ENCODE measurements at regions not wholly inside any gene's neighbourhood (a gene's known extent, or its start where the extent isn't known, plus 50 kb on each side); places are given as distances from the start of the nearest gene placed in this dataset.
"Not testable (repeated sequence)": the region's sequence is repeated elsewhere in the genome, so short reads cannot be mapped to it uniquely, and the experiment has no call there.

DNA sequence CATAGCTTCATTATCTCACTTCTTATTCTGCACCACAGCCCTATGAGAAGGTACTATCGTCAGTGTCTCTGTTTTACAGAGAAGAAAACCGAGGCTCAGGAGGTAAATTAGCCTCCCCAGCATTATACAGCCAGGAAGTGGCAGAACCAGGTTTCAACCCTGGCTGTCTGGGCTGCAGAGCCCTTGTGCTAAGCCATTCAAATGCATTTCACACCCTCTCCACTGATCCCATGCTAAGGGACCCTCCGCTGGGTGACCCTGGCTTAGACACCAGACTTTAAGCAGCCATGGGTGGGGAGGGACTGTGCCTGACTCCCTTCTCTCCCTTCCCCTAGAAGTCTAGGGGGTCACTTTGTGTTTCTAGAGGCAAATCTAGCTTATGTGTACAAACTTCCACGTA is 87.5 kb downstream of the RRAGC start:
- TF ChIP-seq CTCF (IDR thresholded peaks at IDR 0.05): no peak
- TF ChIP-seq POLR2A (IDR thresholded peaks at IDR 0.05): no peak
- Histone ChIP-seq H3K27ac (no peak overlapping the region), H3K27me3 (no peaks in the 10 kb centered on the region), H3K4me1 (no peaks in the 10 kb centered on the region), H3K36me3 (no peaks in the 10 kb centered on the region), H3K4me3 (no peak overlapping the region), H3K9me3 (no peaks in the 10 kb centered on the region)
- no peak for DNase-seq

DNA sequence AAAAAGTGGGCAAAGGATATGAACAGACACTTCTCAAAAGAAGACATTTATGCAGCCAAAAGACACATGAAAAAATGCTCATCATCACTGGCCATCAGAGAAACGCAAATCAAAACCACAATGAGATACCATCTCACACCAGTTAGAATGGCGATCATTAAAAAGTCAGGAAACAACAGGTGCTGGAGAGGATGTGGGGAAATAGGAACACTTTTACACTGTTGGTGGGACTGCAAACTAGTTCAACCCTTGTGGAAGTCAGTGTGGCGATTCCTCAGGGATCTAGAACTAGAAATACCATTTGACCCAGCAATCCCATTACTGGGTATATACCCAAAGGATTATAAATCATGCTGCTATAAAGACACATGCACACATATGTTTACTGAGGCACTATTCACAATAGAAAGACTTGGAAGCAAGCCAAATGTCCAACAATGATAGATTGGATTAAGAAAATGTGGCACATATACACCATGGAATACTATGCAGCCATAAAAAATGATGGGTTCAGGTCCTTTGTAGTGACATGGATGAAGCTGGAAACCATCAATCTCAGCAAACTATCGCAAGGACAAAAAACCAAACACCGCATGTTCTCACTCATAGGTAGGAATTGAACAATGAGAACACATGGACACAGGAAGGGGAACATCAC is 88.9 kb downstream of the RRAGC start:
- not testable (repeated sequence) for H3K9me3 ChIP-seq, H3K27ac ChIP-seq, H3K36me3 ChIP-seq, H3K27me3 ChIP-seq, H3K4me1 ChIP-seq, DNase-seq, H3K4me3 ChIP-seq

GRCh38 chr1:38766125-38766524 is 93.4 kb downstream of the RRAGC start:
- Histone ChIP-seq H3K4me1 (no peaks in the 10 kb centered on the region), H3K4me3 (no peak overlapping the region), H3K27ac (no peak overlapping the region), H3K27me3 (no peaks in the 10 kb centered on the region), H3K36me3 (no peaks in the 10 kb centered on the region), H3K9me3 (no peaks in the 10 kb centered on the region)
- TF ChIP-seq CTCF (IDR thresholded peaks at IDR 0.05) (no peak), POLR2A (IDR thresholded peaks at IDR 0.05) (no peak)
- no peak for DNase-seq

- no peak for DNase-seq
- Histone ChIP-seq H3K9me3 (no peaks in the 10 kb centered on the region), H3K36me3 (no peaks in the 10 kb centered on the region), H3K4me3 (no peak overlapping the region), H3K4me1 (no peaks in the 10 kb centered on the region), H3K27ac (no peak overlapping the region), H3K27me3 (no peaks in the 10 kb centered on the region)
- TF ChIP-seq POLR2A (IDR thresholded peaks at IDR 0.05) (no peak), CTCF (IDR thresholded peaks at IDR 0.05) (no peak)
Measured at GRCh38 chr1:38763121-38763520, 96.5 kb downstream of the RRAGC start.

- Histone ChIP-seq H3K4me3 (no peak overlapping the region), H3K36me3 (no peaks in the 10 kb centered on the region), H3K27ac (no peak overlapping the region), H3K9me3 (no peaks in the 10 kb centered on the region), H3K4me1 (no peaks in the 10 kb centered on the region), H3K27me3 (no peaks in the 10 kb centered on the region)
- no peak for TF ChIP-seq CTCF (IDR thresholded peaks at IDR 0.05)
- no peak for DNase-seq
Measured at GRCh38 chr1:38760562-38760961, 99.0 kb downstream of the RRAGC start.

DNA sequence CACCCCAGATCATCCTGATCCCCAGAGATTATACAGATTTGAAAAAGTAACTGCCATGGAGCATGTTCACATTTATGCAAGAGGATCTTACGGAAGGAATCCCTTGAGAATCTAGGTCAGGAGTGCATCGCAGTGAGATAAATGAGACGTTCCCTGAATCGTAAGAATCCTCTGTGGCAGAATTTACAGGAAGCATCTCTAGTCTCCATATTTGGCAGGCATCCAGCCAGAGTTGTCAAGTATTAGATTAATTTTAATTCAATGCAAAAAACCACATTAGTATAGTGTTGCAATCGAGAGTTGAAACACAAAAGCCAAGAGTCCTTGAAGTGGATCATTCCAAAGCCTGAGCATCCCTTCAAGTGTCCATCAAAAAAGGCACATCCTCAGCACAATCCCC is 100.8 kb downstream of the RRAGC start:
- TF ChIP-seq POLR2A (IDR thresholded peaks at IDR 0.05): no peak
- no peak for TF ChIP-seq CTCF (IDR thresholded peaks at IDR 0.05)
- no peaks in the 10 kb centered on the region for H3K9me3 ChIP-seq
- no peak overlapping the region for H3K27ac ChIP-seq
- no peaks in the 10 kb centered on the region for H3K36me3 ChIP-seq
- no peaks in the 10 kb centered on the region for H3K4me1 ChIP-seq
- no peaks in the 10 kb centered on the region for H3K27me3 ChIP-seq
- H3K4me3 ChIP-seq: no peak overlapping the region
- DNase-seq: no peak
